Activated naive CD4-positive, alpha-beta T cell treated with anti-CD3 and anti-CD28 coated beads for 36 hours (primary cell): ENCODE measurements at regions not wholly inside any gene's neighbourhood (a gene's known extent, or its start where the extent isn't known, plus 50 kb on each side); places are given as distances from the start of the nearest gene placed in this dataset.
A peak's percentile ranks its signal among the peaks of the same experiment; 100 is the strongest.

Source experiments
- CTCF ChIA-PET: fragments of 350-600 bp; sonication (Branson Sonifier 250); formaldehyde crosslinking; loops from one replicate; lab custom pipeline; 2021; ENCODE audit warnings: antibody characterized with exemption; lab: Charles Lee
- DNase-seq: peaks from one replicate; pipeline ENCODE4 v3.0.0-alpha.2; 2020
- H3K27ac Mint-ChIP-seq: one replicate; pipeline ENCODE4 v1.8.0; 2021; ENCODE audit warnings: mild to moderate bottlenecking, mixed read lengths
- H3K27me3 Mint-ChIP-seq: one replicate; pipeline ENCODE4 v1.8.0; 2021; ENCODE audit warnings: low read depth, mixed read lengths
- H3K36me3 Mint-ChIP-seq: one replicate; pipeline ENCODE4 v1.8.0; 2021; ENCODE audit warnings: low read depth, mixed read lengths
- H3K4me1 Mint-ChIP-seq: one replicate; pipeline ENCODE4 v1.8.0; 2021; ENCODE audit warnings: low read depth, mixed read lengths
- H3K4me3 Mint-ChIP-seq: one replicate; pipeline ENCODE4 v1.8.0; 2021; ENCODE audit warnings: mild to moderate bottlenecking, moderate library complexity, mixed read lengths
- H3K9me3 Mint-ChIP-seq: one replicate; pipeline ENCODE4 v1.8.0; 2021; ENCODE audit warnings: mixed read lengths
- intact Hi-C: fragments of 100-400 bp; cut with micrococcal nuclease; formaldehyde crosslinking; loops from one replicate; pipeline ENCODE4 v1.15.1; 2023

- intact Hi-C loops: loop anchor here (2.0 to 5.0 kb wide), 4 partner anchors 47 to 447 kb away; partner anchors contain the start of gene PERP
- H3K4me1 Mint-ChIP-seq: peaks cover 17% of the 10 kb centered on the region
- H3K27ac Mint-ChIP-seq: no peak overlapping the region
- CTCF ChIA-PET: interaction anchor here (1.0 to 1.8 kb wide), 3 partner anchors 10 to 343 kb away, joined by 5 to 7 read pairs (median 5); no protein-coding TSS in a partner anchor
- H3K27me3 Mint-ChIP-seq: peaks cover 4% of the 10 kb centered on the region
- H3K9me3 Mint-ChIP-seq: peaks cover 9% of the 10 kb centered on the region
- H3K4me3 Mint-ChIP-seq: no peak overlapping the region
- DNase-seq: no peak
- H3K36me3 Mint-ChIP-seq: peaks cover 1% of the 10 kb centered on the region
These were observed 165.7 kb upstream of the OLIG3 start for GRCh38 chr6:137659871-137660270.

- no peak for DNase-seq
- H3K27me3 Mint-ChIP-seq: peaks cover 4% of the 10 kb centered on the region
- CTCF ChIA-PET: no interaction called here
- H3K4me1 Mint-ChIP-seq: peaks cover 17% of the 10 kb centered on the region
- peaks cover 1% of the 10 kb centered on the region for H3K36me3 Mint-ChIP-seq
- intact Hi-C loops: loop anchor here (2.0 to 5.0 kb wide), 4 partner anchors 46 to 447 kb away; partner anchors contain the start of gene PERP
- no peak overlapping the region for H3K27ac Mint-ChIP-seq
- no peak overlapping the region for H3K4me3 Mint-ChIP-seq
- H3K9me3 Mint-ChIP-seq: peaks cover 5% of the 10 kb centered on the region
These were observed 166.1 kb upstream of the OLIG3 start for GRCh38 chr6:137660296-137660731.

GRCh38 chr6:137661601-137662000, 167.4 kb upstream of the OLIG3 start:
- intact Hi-C loops: loop anchor here (1.0 to 5.0 kb wide), 6 partner anchors 38 to 446 kb away; partner anchors contain the start of gene PERP
- Mint-ChIP-seq H3K27ac (no peak overlapping the region), H3K36me3 (no peaks in the 10 kb centered on the region), H3K4me1 (peaks cover 19% of the 10 kb centered on the region), H3K4me3 (no peak overlapping the region), H3K9me3 (peaks cover under 1% of the 10 kb centered on the region), H3K27me3 (peaks cover 4% of the 10 kb centered on the region)
- CTCF ChIA-PET: interaction anchor here (0.6 to 1.5 kb wide), 4 partner anchors 38 to 136 kb away, joined by 3 to 4 read pairs (median 4); no protein-coding TSS in a partner anchor
- DNase-seq: peak; percentile 71

GRCh38 chr6:137664183-137664582, 170.0 kb upstream of the OLIG3 start:
- H3K36me3 Mint-ChIP-seq: no peaks in the 10 kb centered on the region
- no peak overlapping the region for H3K27ac Mint-ChIP-seq
- no peaks in the 10 kb centered on the region for H3K9me3 Mint-ChIP-seq
- no peak for DNase-seq
- CTCF ChIA-PET: interaction anchor here (1.4 kb wide), 1 partner anchor 35 kb away, joined by 4 read pairs; no protein-coding TSS in a partner anchor
- peaks cover 2% of the 10 kb centered on the region for H3K27me3 Mint-ChIP-seq
- intact Hi-C loops: loop anchor here (5.0 kb wide), 3 partner anchors 133 to 443 kb away; partner anchors contain the start of gene PERP
- peaks cover 7% of the 10 kb centered on the region for H3K4me1 Mint-ChIP-seq
- H3K4me3 Mint-ChIP-seq: no peak overlapping the region

GRCh38 chr6:137665342-137665934, 171.2 kb upstream of the OLIG3 start:
- Mint-ChIP-seq H3K27me3 (peaks cover 6% of the 10 kb centered on the region), H3K36me3 (no peaks in the 10 kb centered on the region), H3K9me3 (no peaks in the 10 kb centered on the region), H3K27ac (no peak overlapping the region), H3K4me3 (no peak overlapping the region), H3K4me1 (peaks cover 7% of the 10 kb centered on the region)
- DNase-seq: no peak
- intact Hi-C loops: no loop called here
- CTCF ChIA-PET: no interaction called here

GRCh38 chr6:137666202-137666774, 172.1 kb upstream of the OLIG3 start:
- H3K4me1 Mint-ChIP-seq: peaks cover 7% of the 10 kb centered on the region
- no peaks in the 10 kb centered on the region for H3K9me3 Mint-ChIP-seq
- peaks cover 11% of the 10 kb centered on the region for H3K27me3 Mint-ChIP-seq
- CTCF ChIA-PET: interaction anchor here (1.2 kb wide), 1 partner anchor 33 kb away, joined by 3 read pairs; no protein-coding TSS in a partner anchor
- intact Hi-C loops: no loop called here
- H3K27ac Mint-ChIP-seq: no peak overlapping the region
- no peak overlapping the region for H3K4me3 Mint-ChIP-seq
- DNase-seq: no peak
- no peaks in the 10 kb centered on the region for H3K36me3 Mint-ChIP-seq

- no peak for DNase-seq
- Mint-ChIP-seq H3K9me3 (no peaks in the 10 kb centered on the region), H3K4me3 (no peak overlapping the region), H3K4me1 (peaks cover 26% of the 10 kb centered on the region), H3K27ac (no peak overlapping the region), H3K36me3 (no peaks in the 10 kb centered on the region), H3K27me3 (peaks cover 29% of the 10 kb centered on the region)
- intact Hi-C loops: no loop called here
- CTCF ChIA-PET: no interaction called here
These were observed 179.4 kb upstream of the OLIG3 start for GRCh38 chr6:137673603-137674002.

- H3K36me3 Mint-ChIP-seq: no peaks in the 10 kb centered on the region
- DNase-seq: no peak
- H3K27me3 Mint-ChIP-seq: peaks cover 20% of the 10 kb centered on the region
- peak overlapping the region; percentile 5 for H3K27ac Mint-ChIP-seq
- CTCF ChIA-PET: no interaction called here
- no peak overlapping the region for H3K4me3 Mint-ChIP-seq
- no peaks in the 10 kb centered on the region for H3K9me3 Mint-ChIP-seq
- H3K4me1 Mint-ChIP-seq: peaks cover 53% of the 10 kb centered on the region
- intact Hi-C loops: loop anchor here (5.0 kb wide), 1 partner anchor 460 kb away; the partner anchor contains the start of gene IFNGR1
These were observed 182.7 kb upstream of the OLIG3 start for GRCh38 chr6:137676888-137677287.

- intact Hi-C loops: loop anchor here (1.0 to 5.0 kb wide), 10 partner anchors 20 to 521 kb away; partner anchors contain the start of gene IFNGR1
- Mint-ChIP-seq H3K4me3 (no peak overlapping the region), H3K27me3 (peaks cover 18% of the 10 kb centered on the region), H3K27ac (peak overlapping the region; percentile 41), H3K4me1 (peaks cover 53% of the 10 kb centered on the region), H3K9me3 (peaks cover 5% of the 10 kb centered on the region), H3K36me3 (peaks cover 1% of the 10 kb centered on the region)
- DNase-seq: no peak
- CTCF ChIA-PET: interaction anchor here (0.8 kb wide), 1 partner anchor 13 kb away, joined by 3 read pairs; no protein-coding TSS in a partner anchor
These were observed 183.5 kb upstream of the OLIG3 start for GRCh38 chr6:137677709-137678108.

- no peak overlapping the region for H3K4me3 Mint-ChIP-seq
- DNase-seq: peak; percentile 71
- peaks cover 8% of the 10 kb centered on the region for H3K9me3 Mint-ChIP-seq
- peaks cover 14% of the 10 kb centered on the region for H3K27me3 Mint-ChIP-seq
- peak overlapping the region; percentile 89 for H3K27ac Mint-ChIP-seq
- peaks cover 4% of the 10 kb centered on the region for H3K36me3 Mint-ChIP-seq
- CTCF ChIA-PET: interaction anchor here (0.5 to 0.6 kb wide), 2 partner anchors 371 to 437 kb away, joined by 3 to 4 read pairs; no protein-coding TSS in a partner anchor
- intact Hi-C loops: loop anchor here (1.0 to 5.0 kb wide), 10 partner anchors 21 to 522 kb away; partner anchors contain the start of gene IFNGR1
- peaks cover 53% of the 10 kb centered on the region for H3K4me1 Mint-ChIP-seq
These were observed 184.3 kb upstream of the OLIG3 start for GRCh38 chr6:137678451-137678850.

GRCh38 chr6:137680705-137681346, 186.2 kb upstream of the TNFAIP3 start:
- CTCF ChIA-PET: interaction anchor here (1.0 to 1.8 kb wide), 7 partner anchors 18 to 299 kb away, joined by 3 to 9 read pairs (median 4); no protein-coding TSS in a partner anchor
- Mint-ChIP-seq H3K4me3 (no peak overlapping the region), H3K36me3 (peaks cover 4% of the 10 kb centered on the region), H3K4me1 (peaks cover 54% of the 10 kb centered on the region), H3K27me3 (peaks cover 8% of the 10 kb centered on the region), H3K27ac (peak overlapping the region; percentile 84), H3K9me3 (peaks cover 8% of the 10 kb centered on the region)
- intact Hi-C loops: loop anchor here (1.0 to 2.0 kb wide), 6 partner anchors 168 to 297 kb away; no protein-coding TSS in a partner anchor
- no peak for DNase-seq
